GM10266 (cell line): ENCODE measurements at regions not wholly inside any gene's neighbourhood (a gene's known extent, or its start where the extent isn't known, plus 50 kb on each side); places are given as distances from the start of the nearest gene placed in this dataset.

Experiments used
- DNase-seq: peaks from one replicate; pipeline ENCODE4 v3.0.0; 2012; ENCODE audit errors: extremely low spot score
- TF ChIP-seq, protein P1 (sequence below): IDR thresholded peaks from 2 replicates; pipeline ENCODE4 v1.5.1; 2012; ENCODE audit warnings: mild to moderate bottlenecking, low read depth; ENCODE audit not compliant: control insufficient read depth, insufficient read depth; ENCODE audit errors: missing control alignments

DNA sequence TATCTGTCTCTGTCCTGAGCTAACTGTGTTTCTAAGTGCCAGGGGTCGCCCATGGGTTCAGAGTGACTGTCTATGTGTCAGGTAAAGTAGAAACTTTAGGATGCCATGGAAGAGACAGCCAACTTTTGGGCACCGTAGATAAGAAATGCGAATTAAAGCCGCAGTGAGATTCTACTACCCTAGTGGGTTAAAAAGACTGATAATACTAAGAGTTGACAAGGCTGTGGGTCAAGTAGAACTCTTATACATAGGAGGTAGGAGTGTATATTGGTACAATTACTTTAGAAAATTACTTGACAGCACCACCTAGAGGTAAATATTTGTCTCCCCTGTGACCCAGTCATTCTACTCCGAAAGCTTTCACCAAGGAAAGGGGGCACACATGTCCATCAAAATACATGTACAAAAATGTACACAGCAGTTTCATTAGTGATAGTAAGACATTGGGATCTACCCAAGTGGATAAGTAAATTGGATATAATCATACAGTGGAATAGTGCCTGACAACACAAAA lies 371.3 kb downstream of the SLC4A3 start:
- DNase-seq: no peak
- TF ChIP-seq, protein P1, sequence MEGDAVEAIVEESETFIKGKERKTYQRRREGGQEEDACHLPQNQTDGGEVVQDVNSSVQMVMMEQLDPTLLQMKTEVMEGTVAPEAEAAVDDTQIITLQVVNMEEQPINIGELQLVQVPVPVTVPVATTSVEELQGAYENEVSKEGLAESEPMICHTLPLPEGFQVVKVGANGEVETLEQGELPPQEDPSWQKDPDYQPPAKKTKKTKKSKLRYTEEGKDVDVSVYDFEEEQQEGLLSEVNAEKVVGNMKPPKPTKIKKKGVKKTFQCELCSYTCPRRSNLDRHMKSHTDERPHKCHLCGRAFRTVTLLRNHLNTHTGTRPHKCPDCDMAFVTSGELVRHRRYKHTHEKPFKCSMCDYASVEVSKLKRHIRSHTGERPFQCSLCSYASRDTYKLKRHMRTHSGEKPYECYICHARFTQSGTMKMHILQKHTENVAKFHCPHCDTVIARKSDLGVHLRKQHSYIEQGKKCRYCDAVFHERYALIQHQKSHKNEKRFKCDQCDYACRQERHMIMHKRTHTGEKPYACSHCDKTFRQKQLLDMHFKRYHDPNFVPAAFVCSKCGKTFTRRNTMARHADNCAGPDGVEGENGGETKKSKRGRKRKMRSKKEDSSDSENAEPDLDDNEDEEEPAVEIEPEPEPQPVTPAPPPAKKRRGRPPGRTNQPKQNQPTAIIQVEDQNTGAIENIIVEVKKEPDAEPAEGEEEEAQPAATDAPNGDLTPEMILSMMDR: no peak

GRCh38 chr2:220000080-220000479 lies 372.6 kb downstream of the SLC4A3 start:
- no peak for DNase-seq
- TF ChIP-seq, protein P1: no peak

DNA sequence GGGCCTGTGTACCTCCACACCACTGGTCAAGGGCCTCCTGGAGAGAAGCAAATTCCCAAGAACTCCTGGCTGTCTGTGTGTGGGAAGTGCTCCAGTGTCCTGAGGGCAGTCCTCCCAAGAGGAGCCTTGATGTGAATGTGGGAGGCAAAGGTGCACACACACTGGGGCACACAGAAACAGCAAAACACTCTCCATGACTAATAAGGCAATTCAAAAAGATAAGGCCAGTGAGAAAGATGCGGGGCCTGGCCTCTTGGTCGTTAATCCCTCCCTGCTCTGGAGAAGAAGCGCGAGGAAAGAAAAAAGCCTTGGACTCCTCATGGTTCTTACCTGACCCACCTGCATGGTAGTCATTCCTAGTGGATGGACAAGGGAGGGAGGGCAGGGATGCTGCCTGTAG lies 373.2 kb downstream of the SLC4A3 start:
- TF ChIP-seq, protein P1: no peak
- DNase-seq: no peak

DNA sequence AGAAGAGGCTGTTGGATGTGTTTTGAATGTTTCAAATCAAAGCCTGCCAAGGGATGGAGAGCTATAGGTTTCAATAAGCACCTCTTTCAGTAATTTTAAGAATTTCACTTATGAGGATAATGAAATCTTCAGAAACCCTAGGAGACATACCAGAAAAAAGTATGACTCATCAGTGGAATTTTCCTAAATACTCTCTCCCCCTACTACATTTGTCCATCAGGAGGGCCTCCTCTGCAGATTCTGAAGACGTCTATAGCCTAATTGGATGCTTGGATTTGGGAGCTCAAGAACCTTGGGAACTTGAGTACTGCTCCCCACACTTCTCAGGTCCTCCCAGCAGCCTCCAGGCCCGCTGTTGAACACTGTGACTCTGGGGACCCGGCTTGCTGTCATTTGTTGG lies 374.3 kb downstream of the SLC4A3 start:
- TF ChIP-seq, protein P1: no peak
- no peak for DNase-seq

DNA sequence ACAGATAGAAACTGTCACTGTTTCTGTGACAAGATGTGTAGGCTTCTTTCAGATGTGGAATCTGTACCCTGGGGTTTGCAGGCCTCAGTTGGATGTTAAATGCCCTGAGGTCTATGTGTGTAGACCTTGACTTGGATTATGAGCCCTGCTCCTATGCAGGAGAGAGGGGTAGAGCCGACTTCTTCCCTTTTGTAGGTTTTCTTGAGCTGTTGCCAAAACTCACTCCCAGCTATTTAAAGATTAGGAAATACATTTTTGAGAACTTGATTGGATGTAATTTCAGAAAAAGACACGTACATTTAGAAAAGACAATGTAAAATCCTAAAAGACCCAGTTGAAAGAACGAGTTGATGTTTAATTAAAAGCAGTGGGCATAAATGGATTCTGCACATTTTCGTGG lies 374.8 kb downstream of the SLC4A3 start:
- TF ChIP-seq, protein P1: no peak
- no peak for DNase-seq

DNA sequence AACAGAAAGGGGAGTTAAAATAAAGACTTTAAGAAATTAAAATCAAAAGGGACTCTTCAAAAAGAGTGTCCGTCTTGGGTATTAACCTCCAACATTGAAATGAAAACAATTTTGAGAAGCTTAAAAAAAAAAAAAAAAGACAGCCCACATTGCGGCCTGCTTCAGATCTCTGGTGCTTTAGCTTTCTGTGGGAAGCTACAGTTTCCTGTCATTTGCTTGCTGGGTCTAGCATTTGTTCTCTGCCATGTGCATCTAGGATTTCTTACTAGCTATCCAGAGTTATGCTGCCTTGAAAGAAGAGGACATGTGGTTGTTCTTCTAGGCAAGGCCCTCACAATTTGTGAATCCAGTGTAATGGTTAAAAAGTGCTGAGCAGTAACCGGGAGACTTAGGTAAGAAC lies 375.3 kb downstream of the SLC4A3 start:
- no peak for DNase-seq
- TF ChIP-seq, protein P1: no peak

DNA sequence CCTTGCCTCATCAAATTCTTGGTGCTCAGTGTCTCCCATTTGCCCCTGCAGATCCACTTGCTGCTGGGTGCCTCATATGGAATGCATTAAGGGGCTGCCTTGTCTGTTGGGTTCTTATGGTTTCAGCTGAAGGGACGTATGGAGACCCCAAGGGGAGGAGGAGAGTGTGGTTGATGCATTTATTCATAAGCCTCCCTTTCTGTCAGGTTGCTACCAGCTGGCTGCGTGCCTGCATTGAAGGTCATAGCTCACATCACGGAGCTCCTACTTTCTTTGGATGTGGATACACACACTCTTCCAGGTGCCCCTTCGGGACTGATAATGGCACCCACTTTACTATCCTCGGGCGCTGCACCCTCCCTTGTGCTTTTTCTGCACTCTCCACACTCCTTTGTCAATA lies 377.9 kb downstream of the SLC4A3 start:
- TF ChIP-seq, protein P1: no peak
- DNase-seq: no peak
